NCI-H2107 treated with DMSO at 0.1 percent for 48 hours (cell line): ENCODE measurements at regions not wholly inside any gene's neighbourhood (a gene's known extent, or its start where the extent isn't known, plus 50 kb on each side); places are given as distances from the start of the nearest gene placed in this dataset.

Experiments
- DNase-seq: peaks from one replicate; lab custom pipeline; 2025; ENCODE audit not compliant: unreplicated experiment; lab: John Stamatoyannopoulos, UW

- no peak for DNase-seq
Observed at GRCh38 chr12:125720961-125721360, 655.7 kb downstream of the AACS start.

GRCh38 chr12:125734137-125734536, 668.9 kb downstream of the AACS start:
- no peak for DNase-seq

GRCh38 chr12:125738211-125738610, 673.0 kb downstream of the AACS start:
- DNase-seq, result no peak

GRCh38 chr12:125742413-125742812, 677.2 kb downstream of the AACS start:
- DNase-seq, result no peak

- DNase-seq, result no peak
Observed at GRCh38 chr12:125744201-125744600, 679.0 kb downstream of the AACS start.

- DNase-seq, result no peak
Observed at GRCh38 chr12:125755512-125755911, 690.3 kb downstream of the AACS start.

GRCh38 chr12:125766091-125766490, 700.9 kb downstream of the AACS start:
- DNase-seq, result no peak

- no peak for DNase-seq
Observed at GRCh38 chr12:125772403-125772802, 707.2 kb downstream of the AACS start.

GRCh38 chr12:125773033-125773640, 707.9 kb downstream of the AACS start:
- no peak for DNase-seq

GRCh38 chr12:125775507-125775906, 710.3 kb downstream of the AACS start:
- DNase-seq, result no peak

GRCh38 chr12:125776212-125776611, 711.0 kb downstream of the AACS start:
- no peak for DNase-seq

GRCh38 chr12:125786143-125786542, 720.9 kb downstream of the AACS start:
- no peak for DNase-seq

- no peak for DNase-seq
Observed at GRCh38 chr12:125794401-125794800, 729.2 kb downstream of the AACS start.

- DNase-seq, result no peak
Observed at GRCh38 chr12:125797421-125798175, 732.4 kb downstream of the AACS start.

- no peak for DNase-seq
Observed at GRCh38 chr12:125804660-125805059, 739.4 kb downstream of the AACS start.

- DNase-seq, result no peak
Observed at GRCh38 chr12:125824276-125824675, 759.0 kb downstream of the AACS start.

GRCh38 chr12:125835852-125836251, 770.6 kb downstream of the AACS start:
- no peak for DNase-seq

GRCh38 chr12:125836647-125837046, 771.4 kb downstream of the AACS start:
- no peak for DNase-seq

GRCh38 chr12:125841332-125841731, 776.1 kb downstream of the AACS start:
- no peak for DNase-seq

GRCh38 chr12:125852116-125852515, 786.9 kb downstream of the AACS start:
- no peak for DNase-seq

- no peak for DNase-seq
Observed at GRCh38 chr12:125852679-125853078, 787.4 kb downstream of the AACS start.

- no peak for DNase-seq
Observed at GRCh38 chr12:125853670-125854069, 788.4 kb downstream of the AACS start.

- no peak for DNase-seq
Observed at GRCh38 chr12:125856366-125856765, 791.1 kb downstream of the AACS start.
